ENCODE measurements at regions not wholly inside any gene's neighbourhood (a gene's known extent, or its start where the extent isn't known, plus 50 kb on each side); places are given as distances from the start of the nearest gene placed in this dataset.
"Not testable (repeated sequence)": the region's sequence is repeated elsewhere in the genome, so short reads cannot be mapped to it uniquely, and the experiment has no call there.

DNA sequence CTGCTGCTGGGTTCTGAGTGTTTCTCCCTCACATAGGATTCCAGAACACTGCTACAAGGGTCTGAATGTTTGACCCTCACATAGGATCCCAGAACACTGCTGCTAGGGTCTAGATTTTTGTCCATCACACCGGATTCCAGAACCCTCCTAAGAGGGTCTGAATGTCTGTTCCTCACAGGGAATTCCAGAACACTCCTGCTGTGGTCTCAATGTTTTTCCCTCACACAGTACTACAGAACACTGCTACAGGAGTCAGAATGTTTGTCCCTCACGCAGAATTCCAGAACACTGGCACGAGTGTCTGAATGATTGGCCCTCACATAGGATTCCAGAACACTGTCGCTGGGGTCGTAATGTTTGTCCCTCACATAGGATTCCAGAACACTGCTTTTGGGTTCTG is 221.6 kb downstream of the FOXD4L6 start:
- DNase-seq (ENCODE audit: low spot score) = not testable (repeated sequence)

DNA sequence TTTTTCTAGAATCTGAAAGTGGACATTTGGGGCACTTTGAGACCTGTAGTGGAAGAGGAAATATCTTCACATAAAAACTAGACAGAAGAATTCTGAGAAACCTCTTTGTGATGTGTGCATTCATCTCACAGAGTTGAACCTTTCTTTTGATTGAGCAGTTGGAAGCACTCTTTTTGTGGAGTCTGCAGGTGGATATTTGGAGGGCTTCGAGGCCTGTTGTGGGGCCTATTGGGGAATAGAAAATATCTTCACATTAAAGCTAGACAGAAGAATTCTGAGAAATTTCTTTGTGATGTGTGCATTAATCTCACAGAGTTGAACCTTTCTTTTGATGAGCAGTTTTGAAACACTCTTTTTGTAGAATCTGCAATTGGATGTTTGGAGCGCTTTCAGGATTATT is 236.2 kb downstream of the FOXD4L6 start:
- DNase-seq (ENCODE audit: low spot score) = not testable (repeated sequence)

DNA sequence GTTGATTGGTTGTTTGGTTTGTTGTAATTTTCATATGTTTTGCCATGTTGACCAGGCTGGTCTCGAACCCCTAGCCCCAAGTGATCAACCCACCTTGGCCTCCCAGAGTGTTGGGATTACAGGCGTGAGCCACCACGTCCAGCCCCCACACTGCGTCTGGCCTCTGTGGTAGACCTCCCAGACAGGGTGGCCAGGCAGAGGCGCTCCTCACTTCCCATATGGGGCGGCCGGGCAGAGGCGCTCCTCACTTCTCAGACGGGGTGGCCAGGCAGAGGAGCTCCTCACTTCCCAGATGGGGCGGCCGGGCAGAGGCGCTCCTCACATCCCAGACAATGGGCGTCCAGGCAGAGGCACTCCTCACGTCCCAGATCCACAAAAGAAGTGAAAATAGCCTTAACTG is 242.6 kb downstream of the FOXD4L6 start:
- not testable (repeated sequence) for DNase-seq (ENCODE audit: low spot score)

DNA sequence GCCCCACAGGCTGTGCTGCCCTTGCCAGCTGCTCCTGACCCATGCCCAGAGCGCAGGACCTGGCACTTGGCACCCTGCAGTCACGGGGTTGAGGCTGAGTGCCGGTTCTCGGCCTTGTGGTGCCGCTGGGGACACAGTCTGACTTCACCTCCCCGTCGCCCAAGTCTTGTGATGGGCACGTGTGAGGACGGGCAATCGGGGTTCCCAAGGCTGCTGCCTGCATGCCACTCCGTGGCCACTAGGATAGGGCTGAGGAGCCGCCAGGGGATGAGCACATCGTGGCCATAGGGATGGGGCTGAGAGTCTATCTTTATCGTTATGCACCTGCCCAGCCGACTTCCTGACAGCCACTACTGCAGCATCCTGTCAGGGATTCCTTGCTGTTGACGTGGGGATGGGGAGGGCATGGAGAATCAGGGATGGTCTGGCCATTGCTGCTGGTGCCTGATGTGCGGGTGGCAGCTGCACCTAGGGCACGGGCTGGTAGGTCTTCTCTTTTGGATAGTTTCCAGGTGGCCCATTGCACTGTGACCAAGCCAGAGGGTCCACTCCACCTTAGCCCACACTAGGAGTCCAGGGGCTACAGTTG is 243.5 kb downstream of the FOXD4L6 start:
- not testable (repeated sequence) for DNase-seq (ENCODE audit: low spot score)

DNA sequence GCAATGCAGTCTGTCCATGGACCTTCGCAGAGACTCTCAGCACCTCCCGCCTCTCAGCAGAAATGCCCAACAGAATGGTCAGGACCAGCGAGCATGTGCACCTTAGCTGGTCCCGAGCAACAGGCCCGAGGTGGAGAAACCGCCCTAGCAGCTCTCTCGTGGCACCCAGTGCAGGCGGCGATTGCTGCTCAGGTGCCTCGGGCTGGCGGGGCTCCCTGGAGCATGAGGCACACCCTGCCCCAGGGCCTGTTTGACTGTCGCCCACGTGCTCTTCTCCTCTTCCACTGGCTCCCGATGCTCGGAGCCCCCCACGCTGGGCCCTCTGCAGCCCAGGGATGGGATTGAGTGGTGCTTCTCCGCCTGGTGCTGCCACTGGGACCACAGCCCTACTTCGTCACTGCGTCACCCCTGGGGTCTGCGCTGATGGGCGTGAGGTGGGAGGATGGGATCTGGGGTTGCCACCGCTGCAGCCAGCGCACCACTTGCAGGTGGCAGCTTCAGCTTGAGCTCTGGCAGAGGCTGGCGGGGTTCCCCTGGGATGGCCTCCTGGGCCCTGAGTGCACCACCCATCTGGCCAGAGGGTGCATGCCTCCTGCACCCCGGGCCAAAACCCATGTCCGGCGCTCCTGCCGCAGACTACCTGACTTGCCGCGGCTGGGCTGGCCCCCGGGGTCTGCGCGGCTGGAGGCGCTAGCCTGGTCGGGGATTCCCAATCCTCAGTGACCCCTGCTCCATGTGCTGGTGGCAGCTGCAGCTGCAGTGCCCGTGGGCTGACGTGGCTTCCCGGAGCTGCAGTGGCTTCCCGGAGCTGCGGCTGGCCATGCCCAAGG is 244.2 kb downstream of the FOXD4L6 start:
- no peak for DNase-seq (ENCODE audit: low spot score)

DNA sequence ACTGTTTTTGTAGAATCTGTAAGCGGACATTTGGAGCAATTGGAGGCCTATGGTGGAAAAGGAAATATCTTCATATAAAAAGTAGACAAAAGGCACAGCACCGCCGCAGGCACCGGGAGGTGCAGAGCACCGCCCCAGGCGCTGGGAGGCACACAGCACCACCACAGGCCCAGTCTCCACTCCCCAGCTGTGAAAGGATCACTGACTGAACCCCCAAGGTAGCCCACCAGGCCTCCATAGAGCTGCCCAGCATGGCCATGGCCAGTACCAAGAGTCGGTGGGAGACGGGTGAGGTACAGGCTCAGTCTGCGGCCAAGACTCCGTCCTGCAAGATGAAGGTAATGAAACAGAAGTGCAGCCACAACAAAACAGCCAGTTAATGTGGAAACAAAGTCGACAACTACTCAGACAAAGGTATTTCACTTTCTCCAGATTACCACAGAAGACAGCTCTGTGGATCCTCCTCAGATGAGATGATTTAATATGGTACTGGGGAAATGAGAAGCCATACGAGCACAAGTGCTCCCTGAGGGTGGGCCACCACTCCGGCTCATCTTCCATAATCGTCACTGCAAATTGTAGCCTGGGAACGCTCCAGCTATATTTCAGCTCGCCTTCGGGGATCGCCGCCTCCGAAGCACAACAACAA is 244.9 kb downstream of the FOXD4L6 start:
- DNase-seq (ENCODE audit: low spot score) = not testable (repeated sequence)

DNA sequence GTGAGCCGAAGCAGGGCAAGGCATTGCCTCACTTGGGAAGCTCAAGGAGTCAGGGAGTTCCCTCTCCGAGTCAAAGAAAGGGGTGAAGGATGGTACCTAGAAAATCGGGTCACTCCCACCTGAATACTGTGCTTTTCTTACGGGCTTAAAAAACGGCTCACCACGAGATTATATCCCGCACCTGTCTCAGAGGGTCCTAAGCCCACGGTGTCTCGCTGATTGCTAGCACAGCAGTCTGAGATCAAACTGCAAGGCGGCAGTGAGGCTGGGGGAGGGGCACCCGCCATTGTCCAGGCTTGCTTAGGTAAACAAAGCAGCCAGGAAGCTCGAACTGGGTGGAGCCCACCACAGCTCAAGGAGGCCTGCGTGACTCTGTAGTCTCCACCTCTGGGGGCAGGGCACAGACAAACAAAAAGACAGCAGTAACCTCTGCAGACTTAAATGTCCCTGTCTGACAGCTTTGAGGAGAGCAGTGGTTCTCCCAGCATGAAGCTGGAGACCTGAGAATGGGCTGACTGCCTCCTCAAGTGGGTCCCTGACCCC is 254.7 kb downstream of the FOXD4L6 start:
- DNase-seq (ENCODE audit: low spot score) = not testable (repeated sequence)

DNA sequence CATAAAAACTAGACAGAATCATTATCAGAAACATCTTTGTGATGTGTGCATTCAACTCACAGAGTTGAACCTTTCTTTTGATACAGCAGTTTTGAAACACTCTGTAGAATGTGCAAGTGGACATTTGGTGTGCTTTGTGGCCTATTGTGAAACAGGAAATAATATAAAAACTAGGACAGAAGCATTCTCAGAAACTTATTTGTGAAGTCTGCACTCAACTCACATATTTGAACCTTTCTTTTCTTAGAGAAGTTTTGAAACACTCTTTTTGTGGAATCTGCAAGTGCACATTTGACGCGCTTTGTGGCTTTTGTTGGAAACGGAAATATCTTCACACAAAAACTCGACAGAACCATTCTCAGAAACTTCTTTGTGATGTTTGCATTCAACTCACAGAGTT is 260.0 kb downstream of the FOXD4L6 start:
- DNase-seq (ENCODE audit: low spot score) = not testable (repeated sequence)
